Stomach (tissue), 4 donors: ENCODE measurements at regions not wholly inside any gene's neighbourhood (a gene's known extent, or its start where the extent isn't known, plus 50 kb on each side); places are given as distances from the start of the nearest gene placed in this dataset.

ENCODE experiments used
- POLR2A ChIP-seq, 4 donors: fragments of 450-650 bp; IDR thresholded peaks; one replicate each; pipeline ENCODE4 v1.6.1; 2016; ENCODE audit warnings: antibody characterized with exemption in 4 of 4, control low read depth in 2 of 4, mild to moderate bottlenecking in 1 of 4, moderate library complexity in 1 of 4
- POLR2AphosphoS5 ChIP-seq, 3 donors: sonication (generic); formaldehyde crosslinking; IDR thresholded peaks; one replicate each; pipeline ENCODE4 v1.6.1; 2016; ENCODE audit warnings: antibody characterized with exemption in 3 of 3

DNA sequence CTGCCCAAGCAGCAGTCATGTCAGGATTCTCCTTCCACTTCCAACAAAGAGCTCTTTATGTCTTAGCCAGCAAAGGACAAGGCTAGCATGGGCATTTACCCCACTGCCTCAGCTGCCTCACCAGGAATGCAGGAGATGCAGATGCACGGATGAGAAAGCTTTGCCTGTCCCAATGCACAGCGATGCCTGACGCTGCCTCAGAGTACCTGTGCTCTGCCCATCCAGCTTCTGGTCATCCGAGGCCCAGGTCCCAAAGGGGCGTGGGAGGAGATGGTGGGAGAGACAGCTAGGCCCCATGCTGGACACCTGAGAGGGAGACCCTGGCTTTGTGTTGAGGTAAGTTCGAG lies 59.0 kb downstream of the IRF2BP2 start:
- TF ChIP-seq POLR2A (IDR thresholded peaks at IDR 0.05) (no peak), POLR2AphosphoS5 (IDR thresholded peaks at IDR 0.05) (no peak)
